ENCODE measurements at regions not wholly inside any gene's neighbourhood (a gene's known extent, or its start where the extent isn't known, plus 50 kb on each side); places are given as distances from the start of the nearest gene placed in this dataset.
A peak's percentile ranks its signal among the peaks of the same experiment; 100 is the strongest.

- TF ChIP-seq TAF1 (IDR thresholded peaks at IDR 0.05; ENCODE audit: control insufficient read depth, extremely low read depth, insufficient read depth, low read length, severe bottlenecking) (no peak), DACH1 (IDR thresholded peaks at IDR 0.05; ENCODE audit: partially characterized antibody) (no peak), JUND (IDR thresholded peaks at IDR 0.05; ENCODE audit: borderline replicate concordance, low read depth, low read length) (no peak), JUND (tag; IDR thresholded peaks at IDR 0.05; ENCODE audit: borderline replicate concordance, low read depth, low read length) (no peak), ZNF282 (CRISPR knock-in tag; IDR thresholded peaks at IDR 0.05) (no peak), EHMT2 (IDR thresholded peaks at IDR 0.05) (no peak), FOXO4 (CRISPR knock-in tag; IDR thresholded peaks at IDR 0.05) (no peak), ZKSCAN1 (IDR thresholded peaks at IDR 0.05; ENCODE audit: low read depth, low read length) (no peak), PHF20 (IDR thresholded peaks at IDR 0.05; ENCODE audit: partially characterized antibody) (no peak), NR2C1 (IDR thresholded peaks at IDR 0.05) (no peak), NR2C1 (tag; IDR thresholded peaks at IDR 0.05) (no peak), RERE (CRISPR knock-in tag; IDR thresholded peaks at IDR 0.05; ENCODE audit: borderline replicate concordance) (no peak), RBM17 (IDR thresholded peaks at IDR 0.05; ENCODE audit: borderline replicate concordance, low read depth, low read length) (no peak), NEUROD1 (IDR thresholded peaks at IDR 0.05; ENCODE audit: borderline replicate concordance, low read depth, low read length, partially characterized antibody) (no peak), NR2C2 (CRISPR knock-in tag; IDR thresholded peaks at IDR 0.05) (no peak), NR2C2 (tag; IDR thresholded peaks at IDR 0.05) (0 out of 2 replicates have a peak, but pooled peaks have one; percentile 8), ZNF197 (CRISPR knock-in tag; IDR thresholded peaks at IDR 0.05; ENCODE audit: low read depth) (no peak), ZNF644 (tag; IDR thresholded peaks at IDR 0.05; ENCODE audit: low read depth) (no peak), HES1 (IDR thresholded peaks at IDR 0.05; ENCODE audit: low read depth) (no peak), ZNF717 (CRISPR knock-in tag; IDR thresholded peaks at IDR 0.05) (no peak)
- TF ChIP-seq, protein P1, sequence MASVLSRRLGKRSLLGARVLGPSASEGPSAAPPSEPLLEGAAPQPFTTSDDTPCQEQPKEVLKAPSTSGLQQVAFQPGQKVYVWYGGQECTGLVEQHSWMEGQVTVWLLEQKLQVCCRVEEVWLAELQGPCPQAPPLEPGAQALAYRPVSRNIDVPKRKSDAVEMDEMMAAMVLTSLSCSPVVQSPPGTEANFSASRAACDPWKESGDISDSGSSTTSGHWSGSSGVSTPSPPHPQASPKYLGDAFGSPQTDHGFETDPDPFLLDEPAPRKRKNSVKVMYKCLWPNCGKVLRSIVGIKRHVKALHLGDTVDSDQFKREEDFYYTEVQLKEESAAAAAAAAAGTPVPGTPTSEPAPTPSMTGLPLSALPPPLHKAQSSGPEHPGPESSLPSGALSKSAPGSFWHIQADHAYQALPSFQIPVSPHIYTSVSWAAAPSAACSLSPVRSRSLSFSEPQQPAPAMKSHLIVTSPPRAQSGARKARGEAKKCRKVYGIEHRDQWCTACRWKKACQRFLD (CRISPR knock-in tag; IDR thresholded peaks at IDR 0.05): 0 out of 2 replicates have a peak, but pooled peaks have one; percentile 32
These were observed 83.1 kb downstream of the MRPL14 start (continued) for GRCh38 chr6:44044154-44044539.

All from K562 (cell line).